Ishikawa (cell line): ENCODE measurements at regions not wholly inside any gene's neighbourhood (a gene's known extent, or its start where the extent isn't known, plus 50 kb on each side); places are given as distances from the start of the nearest gene placed in this dataset.

Experiments
- TCF12 ChIP-seq: IDR thresholded peaks from 2 replicates; pipeline ENCODE4 v1.6.1; 2012; ENCODE audit warnings: low read depth
- YY1 ChIP-seq: IDR thresholded peaks from 2 replicates; pipeline ENCODE4 v1.6.1; 2012; ENCODE audit warnings: low read depth

DNA sequence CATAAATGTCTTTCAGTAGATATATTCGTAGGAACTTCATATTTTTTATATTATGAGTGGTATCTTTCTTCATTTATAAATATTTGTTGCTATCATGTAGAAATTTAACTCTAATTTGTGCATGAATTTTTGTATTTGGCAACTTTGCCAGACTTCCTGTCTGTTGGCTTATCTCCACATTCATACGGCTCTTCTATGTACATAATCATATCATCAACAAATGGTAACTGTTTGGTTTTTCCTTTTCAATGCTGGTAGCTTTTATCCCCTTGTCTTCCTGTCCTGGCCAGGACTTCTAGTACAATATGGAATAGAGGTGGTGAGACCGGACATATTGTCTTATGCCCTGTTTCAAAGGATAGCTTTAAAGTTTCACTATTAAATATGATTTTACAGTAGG lies 132.3 kb upstream of the COL5A1 start:
- TF ChIP-seq YY1: no peak
- no peak for TF ChIP-seq TCF12
